Sigmoid colon (tissue), 4 donors: ENCODE measurements at regions not wholly inside any gene's neighbourhood (a gene's known extent, or its start where the extent isn't known, plus 50 kb on each side); places are given as distances from the start of the nearest gene placed in this dataset.

ENCODE experiments used
- CTCF ChIP-seq, 4 experiments: fragments of 450-650 bp in 3 of 4; fragments of 200-600 bp in 1 of 4; IDR thresholded peaks; one replicate each; pipeline ENCODE4 v1.5.1; 2016 to 2019; ENCODE audit warnings: antibody characterized with exemption in 4 of 4, mild to moderate bottlenecking in 3 of 4, moderate library complexity in 2 of 4
- POLR2A ChIP-seq, 2 donors: fragments of 450-650 bp; IDR thresholded peaks; one replicate each; pipeline ENCODE4 v1.6.1; 2016; ENCODE audit warnings: antibody characterized with exemption in 2 of 2, mild to moderate bottlenecking in 2 of 2, moderate library complexity in 2 of 2
- POLR2AphosphoS5 ChIP-seq, 4 donors: sonication (generic); formaldehyde crosslinking; IDR thresholded peaks; one replicate each; pipeline ENCODE4 v1.6.1; 2017; ENCODE audit warnings: antibody characterized with exemption in 4 of 4

DNA sequence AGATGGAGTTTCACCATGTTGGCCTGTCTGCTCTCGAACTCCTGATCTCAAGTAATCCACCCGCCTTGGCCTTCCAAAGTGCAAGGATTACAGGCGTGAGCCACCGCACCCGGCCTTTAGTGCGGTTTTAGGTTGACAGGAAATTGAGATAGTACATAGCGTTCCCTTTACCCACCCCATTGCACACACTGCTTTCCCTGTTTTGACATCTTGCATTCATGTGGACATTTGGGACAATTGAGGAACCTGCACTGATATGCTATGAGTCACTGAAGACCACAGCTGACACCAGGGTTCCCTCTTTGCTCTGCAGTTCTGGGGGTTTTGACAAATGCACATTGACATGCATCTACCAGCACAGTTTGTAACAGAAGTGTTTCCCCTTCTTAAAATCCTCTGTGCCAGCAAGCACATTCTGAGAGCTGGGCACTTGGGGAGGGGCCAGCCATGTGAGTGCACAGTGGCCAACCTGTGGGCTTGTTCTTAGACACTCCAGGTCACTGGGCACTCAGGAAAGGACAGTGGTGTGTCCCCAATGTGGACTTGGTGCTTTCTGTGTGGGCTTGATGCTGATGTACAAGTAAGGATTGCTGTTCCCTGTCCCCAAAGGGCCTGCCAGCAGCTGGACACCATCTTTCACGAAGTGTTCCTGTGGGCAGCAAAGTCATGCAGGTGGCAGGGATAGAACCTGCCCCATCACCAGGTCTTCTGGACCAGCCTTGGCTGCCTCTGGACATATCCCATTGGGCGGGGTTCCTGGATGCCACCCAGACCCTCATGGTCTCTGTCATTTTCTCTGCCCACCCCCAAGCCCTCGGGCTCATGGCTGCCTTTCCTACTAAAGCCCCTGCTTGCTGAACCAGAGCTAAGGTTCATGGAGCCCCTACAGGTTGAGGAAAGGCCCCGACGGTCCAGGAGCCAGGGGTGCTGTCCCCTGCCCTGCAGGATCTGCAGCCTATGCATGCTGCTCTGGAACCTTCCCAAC is 579.8 kb downstream of the GLRX3 start:
- TF ChIP-seq POLR2A (IDR thresholded peaks at IDR 0.05), result no peak
- TF ChIP-seq CTCF (IDR thresholded peaks at IDR 0.05), result no peak
- TF ChIP-seq POLR2AphosphoS5 (IDR thresholded peaks at IDR 0.05), result no peak
